ENCODE measurements at regions not wholly inside any gene's neighbourhood (a gene's known extent, or its start where the extent isn't known, plus 50 kb on each side); places are given as distances from the start of the nearest gene placed in this dataset.

DNA sequence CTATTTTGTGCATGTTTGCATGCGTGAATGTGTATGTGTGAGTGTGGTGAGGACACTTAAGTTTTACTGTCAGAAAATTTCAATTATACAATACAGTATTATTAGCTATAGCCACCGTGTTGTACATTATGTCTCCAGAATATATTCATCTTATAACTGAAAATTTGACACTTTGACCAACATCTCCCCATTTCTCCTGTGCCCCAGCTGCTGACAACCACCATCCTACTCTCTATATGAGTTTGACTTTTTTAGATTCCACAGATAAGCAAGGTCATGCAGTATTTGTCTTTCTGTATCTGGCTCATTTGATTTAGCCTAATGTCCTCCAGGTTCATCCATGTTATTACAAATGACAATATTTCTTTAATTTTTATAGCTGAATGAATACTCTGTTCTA is 195.0 kb downstream of the GPR37 start:
- no peaks in the 10 kb centered on the region for H3K4me1 ChIP-seq (ENCODE audit: control insufficient read depth, insufficient read depth, low read length)
- H3K9me3 ChIP-seq (ENCODE audit: control insufficient read depth, insufficient read depth, low read length), result peaks cover 3% of the 10 kb centered on the region
- H3K27me3 ChIP-seq (ENCODE audit: control insufficient read depth, insufficient read depth, low read length), result no peaks in the 10 kb centered on the region
- no peaks in the 10 kb centered on the region for H3K36me3 ChIP-seq (ENCODE audit: control insufficient read depth, insufficient read depth, low read length)
- intact Hi-C loops (cut with micrococcal nuclease), result no loop called here
- no peak overlapping the region for H3K4me3 Mint-ChIP-seq
- TF ChIP-seq, protein P1, sequence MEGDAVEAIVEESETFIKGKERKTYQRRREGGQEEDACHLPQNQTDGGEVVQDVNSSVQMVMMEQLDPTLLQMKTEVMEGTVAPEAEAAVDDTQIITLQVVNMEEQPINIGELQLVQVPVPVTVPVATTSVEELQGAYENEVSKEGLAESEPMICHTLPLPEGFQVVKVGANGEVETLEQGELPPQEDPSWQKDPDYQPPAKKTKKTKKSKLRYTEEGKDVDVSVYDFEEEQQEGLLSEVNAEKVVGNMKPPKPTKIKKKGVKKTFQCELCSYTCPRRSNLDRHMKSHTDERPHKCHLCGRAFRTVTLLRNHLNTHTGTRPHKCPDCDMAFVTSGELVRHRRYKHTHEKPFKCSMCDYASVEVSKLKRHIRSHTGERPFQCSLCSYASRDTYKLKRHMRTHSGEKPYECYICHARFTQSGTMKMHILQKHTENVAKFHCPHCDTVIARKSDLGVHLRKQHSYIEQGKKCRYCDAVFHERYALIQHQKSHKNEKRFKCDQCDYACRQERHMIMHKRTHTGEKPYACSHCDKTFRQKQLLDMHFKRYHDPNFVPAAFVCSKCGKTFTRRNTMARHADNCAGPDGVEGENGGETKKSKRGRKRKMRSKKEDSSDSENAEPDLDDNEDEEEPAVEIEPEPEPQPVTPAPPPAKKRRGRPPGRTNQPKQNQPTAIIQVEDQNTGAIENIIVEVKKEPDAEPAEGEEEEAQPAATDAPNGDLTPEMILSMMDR (IDR thresholded peaks at IDR 0.05), result no peak
- DNase-seq (no peak), ATAC-seq (no peak)
- H3K4me1 Mint-ChIP-seq, result no peaks in the 10 kb centered on the region
- no peaks in the 10 kb centered on the region for H3K36me3 Mint-ChIP-seq
- no peak overlapping the region for H3K4me3 ChIP-seq (ENCODE audit: low read length)
- no peak overlapping the region for H3K27ac ChIP-seq (ENCODE audit: low read length)
- peaks cover 6 to 15% of the 10 kb centered on the region in 2 donors for H3K9me3 Mint-ChIP-seq
- H3K27me3 Mint-ChIP-seq (ENCODE audit: low read depth in 2 of 2), result no peaks in the 10 kb centered on the region
- 80% methylated on average over 1 of the region's 2 CpGs for WGBS (ENCODE audit: insufficient coverage)
- H3K27ac Mint-ChIP-seq, result no peak overlapping the region

DNA sequence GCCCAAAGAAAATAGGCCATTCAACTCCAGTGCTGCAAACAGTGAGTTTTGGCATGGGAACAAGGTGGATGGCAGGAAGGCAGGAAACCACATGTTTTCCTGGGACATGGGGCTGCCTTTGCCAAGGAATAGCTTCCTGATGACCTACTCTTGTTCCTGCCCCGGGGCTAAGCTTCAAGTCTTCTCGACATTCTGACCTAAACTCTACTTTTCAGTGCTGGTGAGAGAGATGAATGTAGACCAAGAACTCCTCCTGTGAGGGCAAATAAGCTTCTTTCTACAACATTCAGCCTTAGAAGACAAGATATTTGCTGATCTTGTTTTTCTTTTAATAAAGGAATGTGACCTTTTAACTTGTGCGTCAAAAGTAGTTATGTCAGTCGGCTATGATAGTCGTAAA is 199.0 kb downstream of the GPR37 start:
- no peaks in the 10 kb centered on the region for H3K4me1 ChIP-seq (ENCODE audit: control insufficient read depth, insufficient read depth, low read length)
- ATAC-seq (no peak), DNase-seq (no peak)
- Mint-ChIP-seq H3K36me3 (no peaks in the 10 kb centered on the region), H3K4me3 (no peak overlapping the region), H3K27ac (no peak overlapping the region), H3K9me3 (peaks cover 8 to 18% of the 10 kb centered on the region in 2 donors), H3K27me3 (ENCODE audit: low read depth in 2 of 2) (no peaks in the 10 kb centered on the region), H3K4me1 (no peaks in the 10 kb centered on the region)
- intact Hi-C loops (cut with micrococcal nuclease), result no loop called here
- TF ChIP-seq, protein P1 (IDR thresholded peaks at IDR 0.05), result no peak
- no peaks in the 10 kb centered on the region for H3K36me3 ChIP-seq (ENCODE audit: control insufficient read depth, insufficient read depth, low read length)
- H3K4me3 ChIP-seq (ENCODE audit: low read length), result no peak overlapping the region
- H3K27ac ChIP-seq (ENCODE audit: low read length), result no peak overlapping the region
- WGBS (ENCODE audit: insufficient coverage), result 94% methylated on average over 5 of the region's 5 CpGs
- peaks cover 3% of the 10 kb centered on the region for H3K9me3 ChIP-seq (ENCODE audit: control insufficient read depth, insufficient read depth, low read length)
- H3K27me3 ChIP-seq (ENCODE audit: control insufficient read depth, insufficient read depth, low read length), result no peaks in the 10 kb centered on the region

DNA sequence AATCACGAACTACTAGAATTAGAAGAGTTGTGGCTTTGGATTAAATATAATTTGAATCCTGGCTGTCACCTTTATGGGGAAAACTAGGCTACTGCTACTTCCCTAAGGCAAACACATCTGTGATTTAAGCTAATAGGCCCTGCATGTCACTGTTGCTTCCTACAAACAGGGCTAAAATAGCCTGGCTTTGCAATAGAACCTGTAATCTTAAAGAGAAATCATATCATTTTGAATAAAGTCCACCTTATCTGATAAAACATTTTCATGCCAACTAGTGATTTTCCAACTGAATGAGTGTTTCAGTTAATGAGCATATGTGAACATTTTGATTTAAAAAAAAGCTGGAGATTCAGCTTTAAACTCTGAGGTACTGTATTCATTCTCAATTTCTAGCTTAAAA is 208.0 kb downstream of the GPR37 start:
- TF ChIP-seq, protein P1 (IDR thresholded peaks at IDR 0.05), result no peak
- Mint-ChIP-seq H3K4me3 (no peak overlapping the region), H3K36me3 (no peaks in the 10 kb centered on the region), H3K9me3 (peaks cover 4 to 11% of the 10 kb centered on the region in 2 donors), H3K27me3 (ENCODE audit: low read depth in 2 of 2) (no peaks in the 10 kb centered on the region), H3K27ac (no peak overlapping the region), H3K4me1 (no peaks in the 10 kb centered on the region)
- Histone ChIP-seq H3K9me3 (ENCODE audit: control insufficient read depth, insufficient read depth, low read length) (no peaks in the 10 kb centered on the region), H3K4me1 (ENCODE audit: control insufficient read depth, insufficient read depth, low read length) (no peaks in the 10 kb centered on the region), H3K27me3 (ENCODE audit: control insufficient read depth, insufficient read depth, low read length) (no peaks in the 10 kb centered on the region), H3K36me3 (ENCODE audit: control insufficient read depth, insufficient read depth, low read length) (no peaks in the 10 kb centered on the region), H3K4me3 (ENCODE audit: low read length) (no peak overlapping the region), H3K27ac (ENCODE audit: low read length) (no peak overlapping the region)
- WGBS (ENCODE audit: insufficient coverage), result no CpG with 5 or more reads among the region's 1 CpG
- intact Hi-C loops (cut with micrococcal nuclease), result no loop called here
- DNase-seq (no peak), ATAC-seq (no peak)

DNA sequence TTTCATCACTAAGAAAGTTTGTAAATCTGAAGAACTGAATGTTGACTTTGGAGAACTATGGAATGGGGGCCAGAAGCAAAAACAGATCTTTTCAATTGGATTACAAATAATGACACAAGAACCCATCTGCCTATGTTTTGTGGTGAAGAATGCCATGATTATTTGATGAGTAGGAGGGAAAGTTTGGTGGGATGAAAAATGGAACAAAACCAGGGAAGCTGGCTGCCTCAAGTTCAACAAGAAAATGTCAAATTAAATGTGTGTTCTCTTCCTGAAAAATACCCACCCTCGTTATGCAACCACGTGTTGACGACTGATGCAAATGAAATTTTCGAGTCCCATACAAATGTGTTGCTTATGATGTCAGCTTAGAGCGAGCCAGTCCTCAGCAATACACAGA is 208.5 kb downstream of the GPR37 start:
- Mint-ChIP-seq H3K4me1 (no peaks in the 10 kb centered on the region), H3K9me3 (peaks cover 4 to 11% of the 10 kb centered on the region in 2 donors)

More for the DNA sequence above, 208.5 kb downstream of the GPR37 start:
- Histone ChIP-seq H3K9me3 (ENCODE audit: control insufficient read depth, insufficient read depth, low read length) (no peaks in the 10 kb centered on the region), H3K4me3 (ENCODE audit: low read length) (no peak overlapping the region), H3K36me3 (ENCODE audit: control insufficient read depth, insufficient read depth, low read length) (no peaks in the 10 kb centered on the region), H3K27ac (ENCODE audit: low read length) (no peak overlapping the region), H3K27me3 (ENCODE audit: control insufficient read depth, insufficient read depth, low read length) (no peaks in the 10 kb centered on the region), H3K4me1 (ENCODE audit: control insufficient read depth, insufficient read depth, low read length) (no peaks in the 10 kb centered on the region)
- ATAC-seq (no peak), DNase-seq (no peak)
- WGBS (ENCODE audit: insufficient coverage), result 56% methylated on average over 4 of the region's 5 CpGs
- Mint-ChIP-seq H3K4me3 (no peak overlapping the region), H3K36me3 (no peaks in the 10 kb centered on the region), H3K27ac (no peak overlapping the region), H3K27me3 (ENCODE audit: low read depth in 2 of 2) (no peaks in the 10 kb centered on the region)
- TF ChIP-seq, protein P1 (IDR thresholded peaks at IDR 0.05), result no peak
- intact Hi-C loops (cut with micrococcal nuclease), result no loop called here

All from natural killer cell (primary cell).